A549 (cell line): ENCODE measurements at regions not wholly inside any gene's neighbourhood (a gene's known extent, or its start where the extent isn't known, plus 50 kb on each side); places are given as distances from the start of the nearest gene placed in this dataset.

Experiments
- ATAC-seq, 2 experiments: fragments of 200-7000 bp in 1 of 2; fragments of >200 bp in 1 of 2; cut with Nextera tagmentation in 1 of 2; cut with Tn5 transposase in 1 of 2; 3 replicates each; pipeline versions ENCODE4 v1.8.0 to v1.9.1; 2018 to 2020; ENCODE audit warnings: mild to moderate bottlenecking in 1 of 2, moderate library complexity in 1 of 2
- CTCF ChIA-PET: fragments of 300-600 bp; sonication (Branson Sonifier 250); formaldehyde crosslinking; extraction: SDS; loops from one replicate; lab custom pipeline; 2021; ENCODE audit warnings: antibody characterized with exemption, inconsistent platforms; lab: Yijun Ruan, JAX
- POLR2A ChIA-PET: fragments of 350-600 bp; formaldehyde crosslinking; extraction: SDS; loops from one replicate; lab custom pipeline; 2021; ENCODE audit warnings: antibody characterized with exemption, inconsistent platforms; lab: Yijun Ruan, JAX
- DNase-seq, 2 experiments: peaks; one replicate each; pipeline versions ENCODE4 v3.0.0 to v3.0.0-alpha.2; 2011 to 2016; ENCODE audit warnings: low read depth in 1 of 2, low spot score in 1 of 2
- FAIRE-seq: peaks from 2 replicates; lab custom pipeline; 2011; peaks lifted over from hg19 to GRCh38; lab: Jason Lieb, UNC
- H3K27ac ChIP-seq, 2 experiments: fragments of >200 bp; sonication (Bioruptor Twin); formaldehyde crosslinking; 3 replicates each; pipeline ENCODE4 v1.5.1; 2016 to 2017
- H3K4me1 ChIP-seq: fragments of >200 bp; sonication (Bioruptor Twin); formaldehyde crosslinking; 3 replicates; pipeline ENCODE4 v1.6.1; 2016
- H3K4me2 ChIP-seq: fragments of >200 bp; sonication (Bioruptor Twin); formaldehyde crosslinking; 3 replicates; pipeline ENCODE4 v1.6.1; 2016
- H3K4me3 ChIP-seq: fragments of >200 bp; sonication (Bioruptor Twin); formaldehyde crosslinking; 3 replicates; pipeline ENCODE4 v1.5.1; 2016
- H3K9me3 ChIP-seq: fragments of >200 bp; sonication (Bioruptor Twin); formaldehyde crosslinking; 3 replicates; pipeline ENCODE4 v1.6.1; 2016
- BHLHE40 ChIP-seq: IDR thresholded peaks from 2 replicates; pipeline ENCODE4 v1.6.1; 2012; ENCODE audit warnings: low read depth, low read length, inconsistent platforms
- CBX8 ChIP-seq: fragments of 200-600 bp; sonication (generic); IDR thresholded peaks from 2 replicates; pipeline ENCODE4 v1.6.1; 2016
- CEBPB ChIP-seq, 2 experiments: fragments of >200 bp in 1 of 2; sonication (Bioruptor Twin) in 1 of 2; formaldehyde crosslinking in 1 of 2; IDR thresholded peaks; 2 replicates each; pipeline ENCODE4 v1.6.1; 2012 to 2016
- CHD2 ChIP-seq: fragments of 150-350 bp; IDR thresholded peaks from 2 replicates; pipeline ENCODE4 v1.6.1; 2014; ENCODE audit warnings: low read length; ENCODE audit not compliant: partially characterized antibody
- EHMT2 ChIP-seq: fragments of 200-600 bp; sonication (generic); IDR thresholded peaks from 2 replicates; pipeline ENCODE4 v1.6.1; 2016; ENCODE audit warnings: antibody characterized with exemption, low read depth, mild to moderate bottlenecking, moderate library complexity
- ESRRA ChIP-seq: fragments of 150-350 bp; IDR thresholded peaks from 2 replicates; pipeline ENCODE4 v1.6.1; 2014; ENCODE audit warnings: mild to moderate bottlenecking, low read length, borderline replicate concordance
- FOXS1 ChIP-seq: fragments of 250-450 bp; sonication (Bioruptor Pico); IDR thresholded peaks from 2 replicates; pipeline ENCODE4 v1.5.0; 2020; ENCODE audit warnings: mild to moderate bottlenecking, moderate library complexity
- GATA3 ChIP-seq: IDR thresholded peaks from 2 replicates; pipeline ENCODE4 v1.6.1; 2012; ENCODE audit warnings: borderline replicate concordance
- HDAC2 ChIP-seq: fragments of 200-600 bp; sonication (generic); IDR thresholded peaks from 2 replicates; pipeline ENCODE4 v1.6.1; 2016
- HOXA7 ChIP-seq: fragments of 250-450 bp; sonication (Bioruptor Pico); IDR thresholded peaks from 2 replicates; pipeline ENCODE4 v1.5.0; 2020; ENCODE audit warnings: mild to moderate bottlenecking, moderate library complexity
- HOXB13 ChIP-seq: fragments of 250-450 bp; sonication (Bioruptor Pico); IDR thresholded peaks from 2 replicates; pipeline ENCODE4 v1.5.0; 2020; ENCODE audit warnings: low read depth, mild to moderate bottlenecking, moderate library complexity
- HOXB5 ChIP-seq: fragments of 250-450 bp; sonication (Bioruptor Pico); IDR thresholded peaks from 2 replicates; pipeline ENCODE4 v1.5.0; 2020; ENCODE audit warnings: mild to moderate bottlenecking, moderate library complexity
- KDM1A ChIP-seq: fragments of 200-600 bp; sonication (generic); IDR thresholded peaks from 2 replicates; pipeline ENCODE4 v1.6.1; 2016; ENCODE audit warnings: low read depth, mild to moderate bottlenecking
- MAZ ChIP-seq: fragments of 150-350 bp; IDR thresholded peaks from 2 replicates; pipeline ENCODE4 v1.6.1; 2014; ENCODE audit warnings: antibody characterized with exemption, low read depth, low read length, borderline replicate concordance
- MYC ChIP-seq: IDR thresholded peaks from 2 replicates; pipeline ENCODE4 v1.6.1; 2012; ENCODE audit warnings: mild to moderate bottlenecking, inconsistent platforms, low read length, improper control_type of control experiment, borderline replicate concordance
- NFE2L2 ChIP-seq: fragments of 150-350 bp; conservative IDR thresholded peaks from 2 replicates; pipeline ENCODE4 v1.6.1; 2014; ENCODE audit warnings: low read length
- NR3C1 ChIP-seq: fragments of >200 bp; sonication (Bioruptor Twin); formaldehyde crosslinking; IDR thresholded peaks from 3 replicates; pipeline ENCODE4 v1.6.1; 2017
- POLR2A ChIP-seq: IDR thresholded peaks from 2 replicates; pipeline ENCODE4 v1.6.1; 2012; ENCODE audit warnings: mild to moderate bottlenecking, low read length
- RCOR1 ChIP-seq: fragments of 150-350 bp; IDR thresholded peaks from 2 replicates; pipeline ENCODE4 v1.6.1; 2014; ENCODE audit warnings: antibody characterized with exemption, low read length, low read depth
- RFX5 ChIP-seq: fragments of 450-650 bp; IDR thresholded peaks from 2 replicates; pipeline ENCODE4 v1.7.1; 2014; ENCODE audit warnings: antibody characterized with exemption, mild to moderate bottlenecking, moderate library complexity
- ZSCAN20 ChIP-seq: fragments of 250-450 bp; sonication (Bioruptor Pico); IDR thresholded peaks from 2 replicates; pipeline ENCODE4 v1.8.0; 2022; ENCODE audit warnings: mild to moderate bottlenecking, moderate library complexity
- WGBS: methylation state at CpG from one replicate; pipeline ENCODE4 v1.1.6; 2017; ENCODE audit errors: missing lambda C conversion rate; 5-methylcytosine and 5-hydroxymethylcytosine counted together
- TF ChIP-seq, protein P1 (sequence below): fragments of 150-350 bp; IDR thresholded peaks from 2 replicates; pipeline ENCODE4 v1.6.1; 2014; ENCODE audit warnings: low read depth, mild to moderate bottlenecking, low read length
- TF ChIP-seq, protein P2 (sequence below): fragments of 250-450 bp; sonication (Bioruptor Pico); IDR thresholded peaks from 2 replicates; pipeline ENCODE4 v1.5.0; 2021; ENCODE audit warnings: mild to moderate bottlenecking, moderate library complexity, borderline replicate concordance
- TF ChIP-seq, protein P3 (sequence below): fragments of 450-650 bp; IDR thresholded peaks from 2 replicates; pipeline ENCODE4 v1.6.1; 2014; ENCODE audit warnings: antibody characterized with exemption
- TF ChIP-seq, protein P4 (sequence below): IDR thresholded peaks from 2 replicates; pipeline ENCODE4 v1.6.1; 2012
- TF ChIP-seq, protein P5 (sequence below): fragments of 250-450 bp; sonication (Bioruptor Pico); IDR thresholded peaks from 2 replicates; pipeline ENCODE4 v1.5.0; 2020; ENCODE audit warnings: low read depth, mild to moderate bottlenecking, moderate library complexity

- 16% methylated on average over 8 of the region's 8 CpGs for WGBS
Observed at GRCh38 chr7:13454916-13455592, 534.4 kb downstream of the ETV1 start.

DNA sequence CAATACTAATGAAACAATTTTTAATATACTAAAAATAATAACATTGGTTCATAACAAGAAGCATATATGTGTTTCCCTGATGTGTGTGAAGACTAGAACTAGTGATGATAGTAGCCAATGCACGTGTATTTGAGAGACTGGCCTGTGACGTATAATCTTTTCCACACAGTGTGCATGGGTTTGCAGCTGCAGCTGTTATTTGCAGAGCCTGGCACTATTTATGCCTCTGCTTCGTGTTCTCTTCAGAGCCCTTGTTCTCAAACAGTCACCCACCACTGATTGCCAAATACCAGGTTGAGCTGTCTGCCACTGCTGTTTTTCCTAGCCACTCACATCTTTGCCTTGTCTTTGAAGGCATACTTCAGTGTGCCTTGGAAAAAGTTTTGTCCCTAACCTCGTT lies 531.7 kb downstream of the ETV1 start:
- Histone ChIP-seq H3K4me3 (no peak overlapping the region), H3K27ac (no peak overlapping the region), H3K4me1 (no peaks in the 10 kb centered on the region), H3K9me3 (no peaks in the 10 kb centered on the region), H3K4me2 (no peak overlapping the region)
- CTCF ChIA-PET: no interaction called here
- no peak for DNase-seq
- FAIRE-seq: no peak
- no peak for ATAC-seq
- POLR2A ChIA-PET: no interaction called here
- 26% methylated on average over 4 of the region's 4 CpGs for WGBS
- TF ChIP-seq HOXB5 (CRISPR knock-in tag) (no peak), HDAC2 (no peak), CBX8 (no peak), MAZ (no peak), HOXB13 (no peak), RFX5 (no peak), KDM1A (no peak), CHD2 (no peak), FOXS1 (CRISPR knock-in tag) (no peak), HOXA7 (CRISPR knock-in tag) (no peak), EHMT2 (no peak)
- TF ChIP-seq, protein P1, sequence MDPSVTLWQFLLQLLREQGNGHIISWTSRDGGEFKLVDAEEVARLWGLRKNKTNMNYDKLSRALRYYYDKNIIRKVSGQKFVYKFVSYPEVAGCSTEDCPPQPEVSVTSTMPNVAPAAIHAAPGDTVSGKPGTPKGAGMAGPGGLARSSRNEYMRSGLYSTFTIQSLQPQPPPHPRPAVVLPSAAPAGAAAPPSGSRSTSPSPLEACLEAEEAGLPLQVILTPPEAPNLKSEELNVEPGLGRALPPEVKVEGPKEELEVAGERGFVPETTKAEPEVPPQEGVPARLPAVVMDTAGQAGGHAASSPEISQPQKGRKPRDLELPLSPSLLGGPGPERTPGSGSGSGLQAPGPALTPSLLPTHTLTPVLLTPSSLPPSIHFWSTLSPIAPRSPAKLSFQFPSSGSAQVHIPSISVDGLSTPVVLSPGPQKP: no peak
- TF ChIP-seq, protein P2, sequence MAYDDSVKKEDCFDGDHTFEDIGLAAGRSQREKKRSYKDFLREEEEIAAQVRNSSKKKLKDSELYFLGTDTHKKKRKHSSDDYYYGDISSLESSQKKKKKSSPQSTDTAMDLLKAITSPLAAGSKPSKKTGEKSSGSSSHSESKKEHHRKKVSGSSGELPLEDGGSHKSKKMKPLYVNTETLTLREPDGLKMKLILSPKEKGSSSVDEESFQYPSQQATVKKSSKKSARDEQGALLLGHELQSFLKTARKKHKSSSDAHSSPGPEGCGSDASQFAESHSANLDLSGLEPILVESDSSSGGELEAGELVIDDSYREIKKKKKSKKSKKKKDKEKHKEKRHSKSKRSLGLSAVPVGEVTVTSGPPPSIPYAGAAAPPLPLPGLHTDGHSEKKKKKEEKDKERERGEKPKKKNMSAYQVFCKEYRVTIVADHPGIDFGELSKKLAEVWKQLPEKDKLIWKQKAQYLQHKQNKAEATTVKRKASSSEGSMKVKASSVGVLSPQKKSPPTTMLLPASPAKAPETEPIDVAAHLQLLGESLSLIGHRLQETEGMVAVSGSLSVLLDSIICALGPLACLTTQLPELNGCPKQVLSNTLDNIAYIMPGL (CRISPR knock-in tag): no peak
- TF ChIP-seq, protein P3, sequence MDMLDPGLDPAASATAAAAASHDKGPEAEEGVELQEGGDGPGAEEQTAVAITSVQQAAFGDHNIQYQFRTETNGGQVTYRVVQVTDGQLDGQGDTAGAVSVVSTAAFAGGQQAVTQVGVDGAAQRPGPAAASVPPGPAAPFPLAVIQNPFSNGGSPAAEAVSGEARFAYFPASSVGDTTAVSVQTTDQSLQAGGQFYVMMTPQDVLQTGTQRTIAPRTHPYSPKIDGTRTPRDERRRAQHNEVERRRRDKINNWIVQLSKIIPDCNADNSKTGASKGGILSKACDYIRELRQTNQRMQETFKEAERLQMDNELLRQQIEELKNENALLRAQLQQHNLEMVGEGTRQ: no peak

More at GRCh38 chr7:13454916-13455592, 534.4 kb downstream of the ETV1 start:
- Histone ChIP-seq H3K9me3 (no peaks in the 10 kb centered on the region; the same call in 2 of the 3 replicates), H3K4me3 (no peak overlapping the region), H3K4me1 (no peaks in the 10 kb centered on the region), H3K27ac (no peak overlapping the region), H3K4me2 (no peak overlapping the region)
- ATAC-seq (no peak), FAIRE-seq (no peak), DNase-seq (no peak)
- CTCF ChIA-PET: no interaction called here
- TF ChIP-seq ESRRA: no peak
- POLR2A ChIA-PET: no interaction called here

DNA sequence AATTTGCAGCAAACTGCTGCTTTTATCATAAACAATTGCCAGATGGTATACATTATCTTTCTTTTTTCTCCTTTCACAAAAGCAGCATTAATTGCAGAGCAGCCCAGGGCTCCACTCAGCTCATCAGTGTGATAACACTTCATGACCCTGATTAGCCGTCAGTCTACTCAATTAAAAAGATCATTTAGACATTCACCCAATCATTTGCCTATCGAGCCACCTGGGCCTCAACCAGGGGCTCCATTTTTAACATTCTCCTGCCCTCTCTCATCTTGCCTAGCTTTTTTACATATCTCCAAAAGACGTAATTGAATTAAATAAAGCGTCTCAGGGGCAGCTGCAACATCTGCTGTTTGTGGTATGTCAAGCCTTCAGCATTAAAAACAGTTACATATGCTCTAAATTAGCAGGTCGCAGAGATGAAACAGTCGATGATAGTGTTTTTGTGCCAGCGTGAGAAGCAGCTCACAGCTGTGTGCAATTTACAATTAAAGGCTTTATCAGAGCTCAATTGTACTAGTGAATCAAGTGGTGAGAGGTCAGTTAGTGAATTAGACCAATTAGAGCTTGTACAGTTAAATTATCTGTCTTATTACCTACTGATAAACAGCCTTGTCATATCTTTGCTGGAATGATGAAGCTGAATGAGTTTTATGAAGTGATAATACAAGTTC lies 522.5 kb downstream of the ETV1 start:
- DNase-seq: no peak
- Histone ChIP-seq H3K4me2 (no peak overlapping the region), H3K9me3 (no peaks in the 10 kb centered on the region), H3K4me1 (no peaks in the 10 kb centered on the region), H3K4me3 (no peak overlapping the region), H3K27ac (no peak overlapping the region)
- 27% methylated on average over 7 of the region's 7 CpGs for WGBS
- no peak for ATAC-seq
- ChIA-PET POLR2A (no interaction called here), CTCF (interaction anchor here (0.6 kb wide), 1 partner anchor 1902 kb away, joined by 3 read pairs; no protein-coding TSS in a partner anchor)
- TF ChIP-seq GATA3 (no peak), HOXA7 (CRISPR knock-in tag) (no peak), HOXB13 (no peak), RCOR1 (no peak), HDAC2 (no peak), POLR2A (no peak), MYC (no peak), ZSCAN20 (no peak), CEBPB (IDR thresholded peaks at IDR 0.05) (no peak), ESRRA (no peak), BHLHE40 (no peak), NFE2L2 (no peak), NR3C1 (no peak)
- TF ChIP-seq, protein P4, sequence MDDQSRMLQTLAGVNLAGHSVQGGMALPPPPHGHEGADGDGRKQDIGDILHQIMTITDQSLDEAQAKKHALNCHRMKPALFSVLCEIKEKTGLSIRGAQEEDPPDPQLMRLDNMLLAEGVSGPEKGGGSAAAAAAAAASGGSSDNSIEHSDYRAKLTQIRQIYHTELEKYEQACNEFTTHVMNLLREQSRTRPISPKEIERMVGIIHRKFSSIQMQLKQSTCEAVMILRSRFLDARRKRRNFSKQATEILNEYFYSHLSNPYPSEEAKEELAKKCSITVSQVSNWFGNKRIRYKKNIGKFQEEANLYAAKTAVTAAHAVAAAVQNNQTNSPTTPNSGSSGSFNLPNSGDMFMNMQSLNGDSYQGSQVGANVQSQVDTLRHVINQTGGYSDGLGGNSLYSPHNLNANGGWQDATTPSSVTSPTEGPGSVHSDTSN: no peak
- TF ChIP-seq, protein P5, sequence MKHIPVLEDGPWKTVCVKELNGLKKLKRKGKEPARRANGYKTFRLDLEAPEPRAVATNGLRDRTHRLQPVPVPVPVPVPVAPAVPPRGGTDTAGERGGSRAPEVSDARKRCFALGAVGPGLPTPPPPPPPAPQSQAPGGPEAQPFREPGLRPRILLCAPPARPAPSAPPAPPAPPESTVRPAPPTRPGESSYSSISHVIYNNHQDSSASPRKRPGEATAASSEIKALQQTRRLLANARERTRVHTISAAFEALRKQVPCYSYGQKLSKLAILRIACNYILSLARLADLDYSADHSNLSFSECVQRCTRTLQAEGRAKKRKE (CRISPR knock-in tag): no peak
- no peak for FAIRE-seq
